DND-41 (cell line): ENCODE measurements at regions not wholly inside any gene's neighbourhood (a gene's known extent, or its start where the extent isn't known, plus 50 kb on each side); places are given as distances from the start of the nearest gene placed in this dataset.

Experiments used
- ATAC-seq: fragments of 200-7000 bp; cut with Tn5 transposase; 3 replicates; pipeline ENCODE4 v1.9.1; 2021; ENCODE audit warnings: low read depth; ENCODE audit not compliant: insufficient read depth
- DNase-seq: peaks from one replicate; pipeline ENCODE4 v3.0.0-alpha.2; 2020
- H2AFZ ChIP-seq: 2 replicates; pipeline ENCODE4 v1.6.0; 2012; ENCODE audit warnings: low read depth, low read length
- H3K27ac ChIP-seq: 2 replicates; pipeline ENCODE4 v1.5.1; 2012; ENCODE audit warnings: low read length, inconsistent platforms
- H3K27me3 ChIP-seq: fragments of 200-600 bp; sonication (generic); 2 replicates; pipeline ENCODE4 v1.6.0; 2012; ENCODE audit warnings: low read length, mild to moderate bottlenecking, inconsistent platforms; ENCODE audit not compliant: insufficient read depth, poor library complexity
- H3K36me3 ChIP-seq: 2 replicates; pipeline ENCODE4 v1.5.1; 2012; ENCODE audit warnings: low read length, inconsistent platforms; ENCODE audit not compliant: insufficient read depth
- H3K4me1 ChIP-seq: 2 replicates; pipeline ENCODE4 v1.5.1; 2012; ENCODE audit warnings: mild to moderate bottlenecking, low read length; ENCODE audit not compliant: insufficient read depth
- H3K4me2 ChIP-seq: 2 replicates; pipeline ENCODE4 v1.6.0; 2012; ENCODE audit warnings: mild to moderate bottlenecking, moderate library complexity, low read length, inconsistent platforms; ENCODE audit not compliant: insufficient read depth
- H3K4me3 ChIP-seq, 2 experiments: fragments of 200-600 bp in 1 of 2; shearing (Covaris generic) in 1 of 2; 2 replicates each; pipeline ENCODE4 v1.5.1; 2012 to 2016; ENCODE audit warnings: inconsistent platforms in 2 of 2, low read length in 2 of 2, mild to moderate bottlenecking in 2 of 2, low read depth in 1 of 2, moderate library complexity in 1 of 2
- H3K79me2 ChIP-seq: 2 replicates; pipeline ENCODE4 v1.6.0; 2012; ENCODE audit warnings: low read length, inconsistent platforms; ENCODE audit not compliant: insufficient read depth
- H3K9ac ChIP-seq: 2 replicates; pipeline ENCODE4 v1.6.0; 2012; ENCODE audit warnings: low read depth, mild to moderate bottlenecking, inconsistent platforms, low read length, moderate library complexity
- H3K9me3 ChIP-seq: 2 replicates; pipeline ENCODE4 v1.5.1; 2012; ENCODE audit warnings: low read length, moderate library complexity, mild to moderate bottlenecking, inconsistent platforms; ENCODE audit not compliant: insufficient read depth, severe bottlenecking
- H4K20me1 ChIP-seq: 2 replicates; pipeline ENCODE4 v1.6.0; 2012; ENCODE audit warnings: low read length; ENCODE audit not compliant: insufficient read depth
- EZH2 ChIP-seq: IDR thresholded peaks from 3 replicates; pipeline ENCODE4 v1.6.1; 2012; ENCODE audit warnings: borderline replicate concordance, low read depth, mild to moderate bottlenecking, moderate library complexity, low read length, inconsistent platforms; ENCODE audit not compliant: severe bottlenecking
- TF ChIP-seq, protein P1 (sequence below): IDR thresholded peaks from 2 replicates; pipeline ENCODE4 v1.5.1; 2012; ENCODE audit warnings: borderline replicate concordance, low read length, moderate library complexity, mild to moderate bottlenecking; ENCODE audit not compliant: poor library complexity, severe bottlenecking; ENCODE audit errors: extremely low read depth

DNA sequence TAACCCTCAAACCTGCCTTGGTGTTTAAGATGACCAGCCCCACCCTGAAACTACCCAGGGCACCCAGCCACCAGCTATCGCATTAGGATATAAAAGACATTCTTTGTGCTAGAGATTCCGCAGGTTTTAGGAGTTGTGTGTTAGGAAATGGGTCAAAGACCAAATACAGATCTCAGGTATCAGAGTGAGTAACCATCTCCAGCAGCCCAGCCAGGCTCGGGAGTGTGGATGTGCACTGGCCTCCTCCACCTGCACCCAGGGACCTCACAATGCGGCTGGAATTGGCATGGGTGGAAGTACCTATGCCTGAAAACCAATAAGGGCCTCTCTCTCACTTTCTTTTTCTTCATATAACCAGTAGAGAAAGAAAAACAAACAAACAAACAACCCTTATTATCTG, 51.1 kb upstream of the CST7 start:
- Histone ChIP-seq H3K4me1 (no peaks in the 10 kb centered on the region), H3K27me3 (no peaks in the 10 kb centered on the region), H4K20me1 (no peaks in the 10 kb centered on the region), H3K9me3 (peaks cover 27% of the 10 kb centered on the region), H3K79me2 (no peaks in the 10 kb centered on the region), H3K4me3 (no peak overlapping the region), H3K4me2 (no peak overlapping the region), H2AFZ (no peak overlapping the region), H3K27ac (no peak overlapping the region), H3K36me3 (no peaks in the 10 kb centered on the region), H3K9ac (no peak overlapping the region)
- no peak for ATAC-seq
- DNase-seq = no peak
- no peak for TF ChIP-seq EZH2
- TF ChIP-seq, protein P1, sequence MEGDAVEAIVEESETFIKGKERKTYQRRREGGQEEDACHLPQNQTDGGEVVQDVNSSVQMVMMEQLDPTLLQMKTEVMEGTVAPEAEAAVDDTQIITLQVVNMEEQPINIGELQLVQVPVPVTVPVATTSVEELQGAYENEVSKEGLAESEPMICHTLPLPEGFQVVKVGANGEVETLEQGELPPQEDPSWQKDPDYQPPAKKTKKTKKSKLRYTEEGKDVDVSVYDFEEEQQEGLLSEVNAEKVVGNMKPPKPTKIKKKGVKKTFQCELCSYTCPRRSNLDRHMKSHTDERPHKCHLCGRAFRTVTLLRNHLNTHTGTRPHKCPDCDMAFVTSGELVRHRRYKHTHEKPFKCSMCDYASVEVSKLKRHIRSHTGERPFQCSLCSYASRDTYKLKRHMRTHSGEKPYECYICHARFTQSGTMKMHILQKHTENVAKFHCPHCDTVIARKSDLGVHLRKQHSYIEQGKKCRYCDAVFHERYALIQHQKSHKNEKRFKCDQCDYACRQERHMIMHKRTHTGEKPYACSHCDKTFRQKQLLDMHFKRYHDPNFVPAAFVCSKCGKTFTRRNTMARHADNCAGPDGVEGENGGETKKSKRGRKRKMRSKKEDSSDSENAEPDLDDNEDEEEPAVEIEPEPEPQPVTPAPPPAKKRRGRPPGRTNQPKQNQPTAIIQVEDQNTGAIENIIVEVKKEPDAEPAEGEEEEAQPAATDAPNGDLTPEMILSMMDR = no peak

DNA sequence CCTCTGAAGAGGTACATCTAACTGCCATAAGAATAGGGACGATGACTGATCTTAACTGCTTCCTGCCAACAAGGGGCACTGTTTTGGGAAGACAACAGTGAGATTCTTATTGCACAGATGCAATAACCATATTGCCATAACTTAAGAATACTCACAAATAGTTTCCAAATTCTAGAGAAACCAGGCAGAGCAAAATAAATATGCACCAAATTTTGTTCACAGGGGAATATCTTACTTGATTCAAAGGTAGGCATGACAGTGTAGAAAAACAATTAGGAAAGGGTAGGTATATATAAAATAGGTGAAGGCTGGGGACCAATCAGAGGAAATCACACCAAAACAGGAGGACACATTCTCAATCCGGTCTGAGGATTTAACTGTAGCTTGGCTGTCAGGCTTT, 49.9 kb upstream of the CST7 start:
- H3K4me3 ChIP-seq = no peak overlapping the region
- H3K9ac ChIP-seq = no peak overlapping the region
- no peak for TF ChIP-seq EZH2
- TF ChIP-seq, protein P1 = no peak
- H3K36me3 ChIP-seq = no peaks in the 10 kb centered on the region
- H3K27me3 ChIP-seq = no peaks in the 10 kb centered on the region
- peaks cover 27% of the 10 kb centered on the region for H3K9me3 ChIP-seq
- H2AFZ ChIP-seq = no peak overlapping the region
- H3K79me2 ChIP-seq = no peaks in the 10 kb centered on the region
- H4K20me1 ChIP-seq = no peaks in the 10 kb centered on the region
- H3K27ac ChIP-seq = no peak overlapping the region
- H3K4me1 ChIP-seq = no peaks in the 10 kb centered on the region
- DNase-seq = no peak
- no peak overlapping the region for H3K4me2 ChIP-seq
- no peak for ATAC-seq
